ENCODE measurements at regions not wholly inside any gene's neighbourhood (a gene's known extent, or its start where the extent isn't known, plus 50 kb on each side); places are given as distances from the start of the nearest gene placed in this dataset.

DNA sequence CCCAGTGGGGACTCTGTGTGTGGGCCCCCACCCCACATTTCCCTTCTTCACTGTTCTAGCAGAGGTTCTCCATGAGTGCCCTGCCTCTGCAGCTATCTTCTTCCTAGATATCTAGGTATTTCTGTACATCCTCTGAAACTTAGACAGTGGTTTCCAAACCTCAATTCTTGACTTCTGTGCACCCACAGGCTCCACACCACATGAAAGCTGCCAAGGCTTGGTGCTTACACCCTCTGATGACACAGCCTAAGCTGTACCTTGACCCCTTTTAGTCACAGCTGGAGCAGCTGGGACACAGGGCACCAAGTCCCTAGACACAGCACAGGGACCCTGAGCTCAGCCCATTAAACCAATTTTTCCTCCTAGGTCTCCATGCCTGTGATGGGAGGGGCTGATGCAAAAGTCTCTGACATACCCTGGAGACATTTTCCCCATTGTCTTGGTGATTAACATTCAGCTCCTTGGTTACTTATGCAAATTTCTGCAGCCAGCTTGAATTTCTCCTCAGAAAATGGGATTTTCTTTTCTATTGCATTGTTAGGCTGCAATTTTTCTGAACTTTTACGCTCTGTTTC lies 304.5 kb downstream of the OTOL1 start:
- DNase-seq (ENCODE audit: low read depth in 2 of 2): no peak

- DNase-seq (ENCODE audit: low read depth in 2 of 2): no peak
Measured at GRCh38 chr3:161818106-161818505, 321.5 kb downstream of the OTOL1 start.

GRCh38 chr3:161821591-161821990 lies 325.0 kb downstream of the OTOL1 start:
- no peak for DNase-seq (ENCODE audit: low read depth in 2 of 2)

DNA sequence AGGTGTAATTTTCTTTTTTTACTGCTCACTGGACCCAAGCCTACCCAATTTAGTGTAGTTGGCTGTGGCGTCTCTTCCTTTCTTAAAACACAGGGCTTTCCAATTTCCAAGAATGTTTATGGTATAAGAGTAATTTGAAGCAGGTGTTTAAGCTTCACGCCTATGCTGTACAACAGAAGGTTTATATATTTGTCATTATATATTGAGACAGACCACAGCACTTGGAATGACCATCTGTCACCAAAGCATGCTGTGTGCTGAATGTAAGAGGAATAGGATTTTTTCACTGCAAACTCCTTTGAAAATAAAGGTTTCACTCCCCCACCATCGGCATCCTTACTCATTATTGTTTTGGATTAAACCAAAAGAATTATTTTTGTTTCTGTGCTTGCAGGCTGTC lies 325.7 kb downstream of the OTOL1 start:
- DNase-seq (ENCODE audit: low read depth in 2 of 2): no peak

DNA sequence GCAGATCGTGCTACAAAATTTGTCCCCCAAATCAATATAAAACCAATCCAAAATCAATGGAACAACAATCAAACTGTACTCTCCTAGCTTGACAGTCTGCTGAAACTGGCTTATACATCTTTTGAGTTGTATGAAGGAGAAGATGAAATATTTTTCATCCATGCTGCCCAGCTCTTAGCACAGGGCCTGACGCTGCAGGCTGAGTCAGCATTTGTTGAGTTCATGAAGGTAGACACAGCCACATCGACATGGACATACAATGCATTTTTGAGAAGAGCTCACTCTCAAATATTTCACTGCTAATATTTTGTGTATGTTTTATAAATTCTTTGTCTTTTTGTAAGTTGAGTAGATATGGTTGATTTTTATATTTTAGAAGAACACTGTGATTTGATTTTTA lies 327.3 kb downstream of the OTOL1 start:
- DNase-seq (ENCODE audit: low read depth in 2 of 2): no peak

- no peak for DNase-seq (ENCODE audit: low read depth in 2 of 2)
Measured at GRCh38 chr3:161838021-161838420, 341.4 kb downstream of the OTOL1 start.

DNA sequence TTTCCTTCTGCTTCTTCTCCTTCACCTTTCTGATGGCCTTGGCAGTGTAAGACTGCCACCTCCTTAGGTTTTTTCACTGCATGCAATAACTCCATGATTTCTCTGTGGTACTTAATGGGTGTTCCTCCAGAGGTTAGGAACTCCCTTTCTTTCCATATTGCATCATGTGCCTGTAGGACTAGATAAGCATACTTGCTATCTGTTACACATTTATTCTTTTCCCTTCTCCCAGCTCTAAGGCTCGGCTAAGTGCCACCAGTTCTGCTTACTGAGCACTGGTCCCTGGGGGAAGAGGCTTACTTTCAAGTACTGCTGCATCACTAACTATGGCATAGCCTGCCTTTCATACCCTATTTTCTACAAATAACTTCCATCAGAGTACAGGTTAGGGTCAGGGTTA lies 351.8 kb downstream of the OTOL1 start:
- DNase-seq (ENCODE audit: low read depth in 2 of 2): no peak

- DNase-seq (ENCODE audit: low read depth in 2 of 2): peak in 1 of 2 donors; percentile 17
Measured at GRCh38 chr3:161851941-161852566, 355.4 kb downstream of the OTOL1 start.

DNA sequence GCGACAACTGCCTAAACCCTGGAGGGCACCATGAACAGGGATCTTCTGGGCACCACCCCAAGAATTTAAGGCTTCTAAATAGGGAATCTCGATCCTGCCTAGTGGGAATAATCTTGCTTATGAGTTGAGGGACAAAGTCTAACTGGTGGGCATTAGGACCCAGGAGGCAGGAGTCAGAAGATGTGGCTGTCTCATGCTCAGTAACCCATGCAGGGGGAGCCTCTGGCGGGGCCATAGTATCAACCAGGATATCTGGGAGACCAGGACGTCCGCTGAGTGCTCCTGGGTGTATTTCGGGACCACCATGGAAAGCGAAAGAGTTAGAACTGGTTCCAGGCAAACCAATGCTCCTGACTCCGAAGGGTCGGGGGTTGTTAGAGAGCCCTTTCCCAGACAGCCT lies 356.1 kb downstream of the OTOL1 start:
- no peak for DNase-seq (ENCODE audit: low read depth in 2 of 2)

GRCh38 chr3:161854232-161854771 lies 357.7 kb downstream of the OTOL1 start:
- peak in 1 of 2 donors; percentile 2 for DNase-seq (ENCODE audit: low read depth in 2 of 2)

- DNase-seq (ENCODE audit: low read depth in 2 of 2): no peak
Measured at GRCh38 chr3:161859057-161859456, 362.4 kb downstream of the OTOL1 start.

GRCh38 chr3:161859865-161860450 lies 363.4 kb downstream of the OTOL1 start:
- no peak for DNase-seq (ENCODE audit: low read depth in 2 of 2)

DNA sequence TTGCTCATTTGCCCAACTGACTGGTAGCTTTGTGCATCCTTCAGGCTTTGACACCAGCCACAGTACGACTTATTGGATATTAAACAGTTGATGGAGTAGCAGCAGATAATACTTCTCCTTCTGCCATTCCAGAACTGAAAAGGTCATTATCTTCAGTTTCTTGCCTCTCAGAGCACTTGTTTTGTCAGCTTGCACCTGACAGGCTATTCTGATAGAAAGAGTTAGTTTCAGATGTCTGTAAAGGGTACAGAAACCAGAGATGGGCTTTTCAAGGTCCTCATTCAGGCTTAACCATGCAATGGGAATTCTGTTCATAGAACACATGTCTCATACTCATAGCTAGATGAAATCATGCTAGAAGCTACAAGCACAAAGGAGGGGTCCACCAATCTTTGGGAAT lies 367.2 kb downstream of the OTOL1 start:
- DNase-seq (ENCODE audit: low read depth in 2 of 2): no peak

DNA sequence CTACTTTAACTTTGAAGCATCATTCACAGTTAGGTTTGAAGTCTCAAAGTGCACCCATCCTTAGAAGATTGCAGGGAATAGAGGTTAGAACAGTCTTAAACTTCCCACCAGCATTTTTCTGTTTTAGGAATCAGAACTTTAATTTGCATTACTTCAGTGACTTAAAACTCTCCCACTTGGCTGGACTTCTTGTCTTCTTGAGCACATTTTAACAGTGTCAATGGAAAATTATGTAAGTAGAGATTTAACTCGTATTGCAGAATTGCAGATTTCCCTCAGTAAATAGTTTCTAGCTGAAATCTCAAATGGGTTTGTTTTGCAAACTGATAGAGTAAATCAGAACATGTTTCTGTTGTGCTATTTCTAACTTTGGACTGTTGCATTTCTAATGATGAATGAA lies 369.6 kb downstream of the OTOL1 start:
- no peak for DNase-seq (ENCODE audit: low read depth in 2 of 2)

DNA sequence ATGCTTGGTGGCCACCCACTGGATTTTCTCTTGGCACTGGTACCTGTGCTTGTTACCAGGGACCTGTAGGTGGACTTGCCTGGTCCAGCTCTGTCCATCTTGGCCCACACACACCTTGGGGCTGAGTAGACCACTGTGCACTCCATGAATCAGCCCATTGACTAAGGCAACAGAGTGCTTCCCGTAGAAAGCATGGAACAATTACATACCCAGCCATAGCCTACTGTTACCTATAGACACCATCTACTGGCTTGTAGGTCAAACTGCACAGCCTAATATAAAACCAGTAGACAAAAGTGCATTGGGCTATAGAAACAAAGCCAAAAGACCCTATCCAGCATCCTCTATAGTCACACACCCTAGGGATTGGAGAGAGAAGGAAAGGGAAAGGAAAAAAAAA lies 378.9 kb downstream of the OTOL1 start:
- no peak for DNase-seq (ENCODE audit: low read depth in 2 of 2)

DNA sequence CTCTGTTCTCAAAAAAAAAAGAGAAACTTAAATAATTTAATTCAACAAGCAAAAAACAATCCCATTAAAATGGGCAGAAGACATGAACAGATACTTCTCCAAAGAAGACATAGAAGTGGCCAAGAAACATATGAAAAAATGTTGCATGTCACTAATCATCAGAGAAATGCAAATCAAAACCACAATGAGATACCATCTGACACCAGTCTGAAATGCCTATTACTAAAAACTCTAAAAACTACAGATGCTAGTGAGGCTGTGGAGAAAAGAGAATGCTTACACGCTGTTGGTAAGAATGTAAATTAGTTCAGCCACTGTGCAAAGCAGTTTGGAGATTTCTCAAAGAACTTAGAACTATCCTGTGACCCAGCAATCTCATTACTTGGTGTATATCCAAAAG lies 382.9 kb downstream of the OTOL1 start:
- no peak for DNase-seq (ENCODE audit: low read depth in 2 of 2)

DNA sequence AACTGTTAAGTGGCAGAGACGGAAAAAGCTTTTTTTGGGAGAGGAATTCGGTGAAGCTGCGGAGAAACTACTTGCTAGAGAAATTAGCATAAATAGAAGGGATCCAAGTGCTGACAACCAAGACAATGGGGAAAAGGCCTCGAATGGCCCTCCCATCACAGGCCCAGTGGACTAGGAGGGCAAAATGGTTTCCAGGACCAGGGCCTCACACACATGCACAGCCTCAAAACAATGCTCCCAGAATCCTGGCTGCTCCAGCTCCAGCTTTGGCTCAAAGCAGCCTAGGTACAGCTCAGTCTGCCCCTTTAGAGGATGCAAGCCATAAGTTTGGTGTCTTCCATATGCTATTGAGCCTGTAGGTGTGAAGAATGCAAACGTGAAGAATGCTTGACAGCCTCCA lies 388.2 kb downstream of the OTOL1 start:
- no peak for DNase-seq (ENCODE audit: low read depth in 2 of 2)

GRCh38 chr3:161890147-161890625 lies 393.6 kb downstream of the OTOL1 start:
- no peak for DNase-seq (ENCODE audit: low read depth in 2 of 2)

DNA sequence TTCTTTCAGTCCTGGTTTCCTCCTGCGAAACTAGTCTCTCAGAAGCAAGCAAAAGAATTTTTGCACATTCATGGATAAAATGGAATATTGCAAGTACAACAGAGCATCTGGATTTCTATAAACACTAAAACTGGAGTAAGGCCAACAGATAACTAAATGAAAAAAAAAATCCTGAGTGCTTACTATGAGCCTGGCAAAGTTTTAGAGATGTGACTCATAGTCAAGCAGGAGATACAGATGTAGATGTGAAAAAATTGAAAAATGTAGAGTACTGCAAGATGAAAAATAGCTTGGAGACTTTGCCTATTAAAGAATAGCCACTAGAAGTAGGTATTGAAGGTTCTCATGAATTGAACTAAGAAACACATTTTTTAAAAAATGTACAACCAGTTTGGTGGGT lies 397.4 kb downstream of the OTOL1 start:
- DNase-seq (ENCODE audit: low read depth in 2 of 2): no peak

GRCh38 chr3:161894657-161895056 lies 398.0 kb downstream of the OTOL1 start:
- no peak for DNase-seq (ENCODE audit: low read depth in 2 of 2)

GRCh38 chr3:161905520-161906132 lies 409.0 kb downstream of the OTOL1 start:
- no peak for DNase-seq (ENCODE audit: low read depth in 2 of 2)

GRCh38 chr3:161913786-161914389 lies 417.3 kb downstream of the OTOL1 start:
- no peak for DNase-seq (ENCODE audit: low read depth in 2 of 2)

All from activated CD4-positive, alpha-beta T cell treated with anti-CD3 and anti-CD28 coated beads for 24 hours (primary cell).